WTC11 (cell line): ENCODE measurements at regions not wholly inside any gene's neighbourhood (a gene's known extent, or its start where the extent isn't known, plus 50 kb on each side); places are given as distances from the start of the nearest gene placed in this dataset.

Experiments used
- ATAC-seq: fragments of 200-7000 bp; cut with Tn5 transposase; 2 replicates; pipeline ENCODE4 v1.10.0; 2021; ENCODE audit warnings: mild to moderate bottlenecking, moderate library complexity
- CTCF ChIA-PET: fragments of 300-600 bp; sonication (Branson Sonifier 250); formaldehyde crosslinking; loops from one replicate; lab custom pipeline; 2021; ENCODE audit warnings: antibody characterized with exemption; lab: Charles Lee
- POLR2A ChIA-PET: fragments of 350-600 bp; sonication (Branson Sonifier 250); formaldehyde crosslinking; loops from one replicate; lab custom pipeline; 2021; ENCODE audit warnings: antibody characterized with exemption; lab: Charles Lee
- DNase-seq: peaks from one replicate; pipeline ENCODE4 v3.0.0; 2021; ENCODE audit warnings: low spot score
- H3K27ac Mint-ChIP-seq: 2 replicates; pipeline ENCODE4 v1.8.0; 2021; ENCODE audit warnings: mixed read lengths
- H3K27me3 Mint-ChIP-seq: 2 replicates; pipeline ENCODE4 v1.8.0; 2021; ENCODE audit warnings: low read depth, mild to moderate bottlenecking, moderate library complexity, mixed read lengths
- H3K36me3 Mint-ChIP-seq: 2 replicates; pipeline ENCODE4 v1.8.0; 2021; ENCODE audit warnings: mixed read lengths
- H3K4me1 Mint-ChIP-seq: 2 replicates; pipeline ENCODE4 v1.8.0; 2022; ENCODE audit warnings: mixed read lengths
- H3K4me3 Mint-ChIP-seq: 2 replicates; pipeline ENCODE4 v1.8.0; 2021; ENCODE audit warnings: mild to moderate bottlenecking, moderate library complexity, mixed read lengths
- H3K9me3 Mint-ChIP-seq: 2 replicates; pipeline ENCODE4 v1.8.0; 2021; ENCODE audit warnings: mixed read lengths
- CREM ChIP-seq: sonication (generic); formaldehyde crosslinking; IDR thresholded peaks from 2 replicates; pipeline ENCODE4 v1.8.1; 2022; ENCODE audit warnings: mild to moderate bottlenecking, missing genetic modification reagents, moderate library complexity
- FOXK1 ChIP-seq: sonication (generic); formaldehyde crosslinking; IDR thresholded peaks from 2 replicates; pipeline ENCODE4 v1.8.0; 2022; ENCODE audit warnings: mild to moderate bottlenecking, moderate library complexity, missing genetic modification reagents
- GRHL2 ChIP-seq: fragments of 250-450 bp; sonication (Bioruptor Pico); IDR thresholded peaks from 2 replicates; pipeline ENCODE4 v1.8.0; 2022; ENCODE audit warnings: mild to moderate bottlenecking, moderate library complexity; ENCODE audit not compliant: insufficient replicate concordance, severe bottlenecking
- GTF2I ChIP-seq: fragments of 250-450 bp; sonication (Bioruptor Pico); conservative IDR thresholded peaks from 2 replicates; pipeline ENCODE4 v1.4.0; 2021; ENCODE audit warnings: mild to moderate bottlenecking
- NFE2L1 ChIP-seq: sonication (generic); formaldehyde crosslinking; IDR thresholded peaks from 2 replicates; pipeline ENCODE4 v1.8.1; 2023; ENCODE audit warnings: missing genetic modification reagents
- NR1H2 ChIP-seq: sonication (generic); formaldehyde crosslinking; IDR thresholded peaks from 2 replicates; pipeline ENCODE4 v1.9.0; 2021; ENCODE audit warnings: mild to moderate bottlenecking, moderate library complexity, missing genetic modification reagents
- NR3C1 ChIP-seq: sonication (generic); formaldehyde crosslinking; conservative IDR thresholded peaks from 2 replicates; pipeline ENCODE4 v1.8.1; 2023; ENCODE audit warnings: low read depth, mild to moderate bottlenecking, missing genetic modification reagents
- OVOL2 ChIP-seq: fragments of 250-450 bp; sonication (Bioruptor Pico); IDR thresholded peaks from 2 replicates; pipeline ENCODE4 v1.9.0; 2021; ENCODE audit warnings: mild to moderate bottlenecking, borderline replicate concordance
- PRRX2 ChIP-seq: fragments of 250-450 bp; sonication (Bioruptor Pico); IDR thresholded peaks from 2 replicates; pipeline ENCODE4 v1.8.0; 2021; ENCODE audit warnings: mild to moderate bottlenecking
- ZNF263 ChIP-seq: sonication (generic); formaldehyde crosslinking; IDR thresholded peaks from 2 replicates; pipeline ENCODE4 v1.8.1; 2022; ENCODE audit warnings: low read depth, mild to moderate bottlenecking, moderate library complexity, missing genetic modification reagents
- ZNF416 ChIP-seq: fragments of 250-450 bp; sonication (Bioruptor Pico); IDR thresholded peaks from 2 replicates; pipeline ENCODE4 v1.9.0; 2021; ENCODE audit warnings: mild to moderate bottlenecking, inconsistent platforms
- ZNF423 ChIP-seq: fragments of 250-450 bp; sonication (Bioruptor Pico); IDR thresholded peaks from 2 replicates; pipeline ENCODE4 v2.1.2; 2022; ENCODE audit warnings: mild to moderate bottlenecking, moderate library complexity
- ZNF671 ChIP-seq: fragments of 250-450 bp; sonication (Bioruptor Pico); IDR thresholded peaks from 2 replicates; pipeline ENCODE4 v1.8.0; 2021; ENCODE audit warnings: mild to moderate bottlenecking
- TF ChIP-seq, protein P1 (sequence below): fragments of 250-450 bp; sonication (Bioruptor Pico); IDR thresholded peaks from 2 replicates; pipeline ENCODE4 v2.1.2; 2022; ENCODE audit warnings: mild to moderate bottlenecking, moderate library complexity
- TF ChIP-seq, protein P2 (sequence below): sonication (generic); formaldehyde crosslinking; IDR thresholded peaks from 2 replicates; pipeline ENCODE4 v1.8.1; 2022; ENCODE audit warnings: mild to moderate bottlenecking, moderate library complexity, missing genetic modification reagents
- TF ChIP-seq, protein P3 (sequence below): fragments of 200-600 bp; IDR thresholded peaks from 2 replicates; pipeline ENCODE4 v1.8.0; 2022; ENCODE audit warnings: antibody characterized with exemption
- TF ChIP-seq, protein P4 (sequence below): sonication (generic); formaldehyde crosslinking; IDR thresholded peaks from 2 replicates; pipeline ENCODE4 v1.8.1; 2023; ENCODE audit warnings: mild to moderate bottlenecking, missing genetic modification reagents
- TF ChIP-seq, protein P5 (sequence below): sonication (generic); formaldehyde crosslinking; IDR thresholded peaks from 2 replicates; pipeline ENCODE4 v1.8.1; 2023; ENCODE audit warnings: mild to moderate bottlenecking, missing genetic modification reagents
- TF ChIP-seq, protein P6 (sequence below): sonication (generic); formaldehyde crosslinking; IDR thresholded peaks from 2 replicates; pipeline ENCODE4 v1.8.1; 2023; ENCODE audit warnings: mild to moderate bottlenecking, missing genetic modification reagents, moderate library complexity
- TF ChIP-seq, protein P7 (sequence below): fragments of 250-450 bp; sonication (Bioruptor Pico); IDR thresholded peaks from 2 replicates; pipeline ENCODE4 v1.8.0; 2021; ENCODE audit warnings: mild to moderate bottlenecking
- TF ChIP-seq, protein P8 (sequence below): sonication (generic); formaldehyde crosslinking; conservative IDR thresholded peaks from 2 replicates; pipeline ENCODE4 v1.8.1; 2022; ENCODE audit warnings: mild to moderate bottlenecking, missing genetic modification reagents
- TF ChIP-seq, protein P9 (sequence below): sonication (generic); formaldehyde crosslinking; IDR thresholded peaks from 2 replicates; pipeline ENCODE4 v1.8.0; 2023; ENCODE audit warnings: mild to moderate bottlenecking, missing genetic modification reagents

DNA sequence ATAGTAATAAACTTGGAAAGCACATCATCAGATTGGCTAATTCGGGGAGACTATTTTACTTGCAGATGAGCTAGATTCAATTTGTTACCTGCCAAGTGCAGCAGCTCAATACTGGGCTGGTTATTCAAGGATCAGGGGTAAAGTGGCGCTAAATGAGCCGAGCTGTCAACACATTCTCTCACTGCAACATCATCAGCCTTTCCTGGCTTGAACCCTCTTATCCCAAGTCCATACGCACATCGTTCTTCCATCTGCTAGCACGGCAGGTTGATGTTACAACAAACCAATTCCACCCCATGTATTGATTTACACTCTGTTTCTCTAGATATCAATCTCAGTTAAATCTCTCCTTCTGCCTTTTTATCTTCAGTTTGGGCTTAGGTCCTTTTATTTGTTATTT, 2101.5 kb upstream of the AGA start:
- no peak for DNase-seq
- ChIA-PET POLR2A (interaction anchor here (1.1 kb wide), 1 partner anchor 275 kb away, joined by 3 read pairs; no protein-coding TSS in a partner anchor), CTCF (no interaction called here)
- Mint-ChIP-seq H3K36me3 (no peaks in the 10 kb centered on the region), H3K9me3 (peaks cover 9% of the 10 kb centered on the region), H3K4me3 (no peak overlapping the region), H3K27me3 (no peaks in the 10 kb centered on the region), H3K4me1 (no peaks in the 10 kb centered on the region), H3K27ac (no peak overlapping the region)
- no peak for ATAC-seq
- TF ChIP-seq, protein P1, sequence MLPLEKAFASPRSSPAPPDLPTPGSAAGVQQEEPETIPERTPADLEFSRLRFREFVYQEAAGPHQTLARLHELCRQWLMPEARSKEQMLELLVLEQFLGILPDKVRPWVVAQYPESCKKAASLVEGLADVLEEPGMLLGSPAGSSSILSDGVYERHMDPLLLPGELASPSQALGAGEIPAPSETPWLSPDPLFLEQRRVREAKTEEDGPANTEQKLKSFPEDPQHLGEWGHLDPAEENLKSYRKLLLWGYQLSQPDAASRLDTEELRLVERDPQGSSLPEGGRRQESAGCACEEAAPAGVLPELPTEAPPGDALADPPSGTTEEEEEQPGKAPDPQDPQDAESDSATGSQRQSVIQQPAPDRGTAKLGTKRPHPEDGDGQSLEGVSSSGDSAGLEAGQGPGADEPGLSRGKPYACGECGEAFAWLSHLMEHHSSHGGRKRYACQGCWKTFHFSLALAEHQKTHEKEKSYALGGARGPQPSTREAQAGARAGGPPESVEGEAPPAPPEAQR (CRISPR knock-in tag), result no peak
- no peak for TF ChIP-seq NFE2L1
- TF ChIP-seq ZNF671 (CRISPR knock-in tag), result no peak
- TF ChIP-seq OVOL2 (CRISPR knock-in tag), result no peak
- TF ChIP-seq, protein P2, sequence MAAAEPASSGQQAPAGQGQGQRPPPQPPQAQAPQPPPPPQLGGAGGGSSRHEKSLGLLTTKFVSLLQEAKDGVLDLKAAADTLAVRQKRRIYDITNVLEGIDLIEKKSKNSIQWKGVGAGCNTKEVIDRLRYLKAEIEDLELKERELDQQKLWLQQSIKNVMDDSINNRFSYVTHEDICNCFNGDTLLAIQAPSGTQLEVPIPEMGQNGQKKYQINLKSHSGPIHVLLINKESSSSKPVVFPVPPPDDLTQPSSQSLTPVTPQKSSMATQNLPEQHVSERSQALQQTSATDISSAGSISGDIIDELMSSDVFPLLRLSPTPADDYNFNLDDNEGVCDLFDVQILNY (CRISPR knock-in tag), result no peak
- no peak for TF ChIP-seq GTF2I (CRISPR knock-in tag)
- TF ChIP-seq, all 79 proteins: peak for 0

DNA sequence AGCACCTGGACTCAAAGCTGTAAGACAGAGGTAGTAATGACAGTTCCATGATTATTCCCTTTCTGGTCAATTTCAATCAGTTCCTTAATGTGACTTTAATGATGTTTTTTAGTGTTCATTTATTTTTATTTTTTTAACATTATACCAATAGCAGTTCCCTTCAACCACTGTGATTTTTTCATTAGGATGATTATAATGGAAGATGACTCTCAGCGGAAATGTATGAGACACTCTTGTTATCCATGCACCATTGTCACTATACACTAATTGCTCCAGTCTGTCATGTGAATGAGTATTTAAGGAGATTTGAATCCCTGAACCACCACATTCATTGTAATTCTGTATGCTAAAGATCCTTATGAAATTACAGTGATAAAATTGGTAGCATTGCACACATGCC, 2102.3 kb upstream of the AGA start:
- Mint-ChIP-seq H3K36me3 (no peaks in the 10 kb centered on the region), H3K4me3 (no peak overlapping the region), H3K4me1 (no peaks in the 10 kb centered on the region), H3K27ac (no peak overlapping the region), H3K9me3 (peaks cover 14% of the 10 kb centered on the region), H3K27me3 (no peaks in the 10 kb centered on the region)
- POLR2A ChIA-PET, result interaction anchor here (1.1 kb wide), 1 partner anchor 276 kb away, joined by 3 read pairs; no protein-coding TSS in a partner anchor
- CTCF ChIA-PET, result no interaction called here
- no peak for DNase-seq
- ATAC-seq, result no peak
- TF ChIP-seq GRHL2, result no peak
- no peak for TF ChIP-seq NR1H2
- TF ChIP-seq, protein P3, sequence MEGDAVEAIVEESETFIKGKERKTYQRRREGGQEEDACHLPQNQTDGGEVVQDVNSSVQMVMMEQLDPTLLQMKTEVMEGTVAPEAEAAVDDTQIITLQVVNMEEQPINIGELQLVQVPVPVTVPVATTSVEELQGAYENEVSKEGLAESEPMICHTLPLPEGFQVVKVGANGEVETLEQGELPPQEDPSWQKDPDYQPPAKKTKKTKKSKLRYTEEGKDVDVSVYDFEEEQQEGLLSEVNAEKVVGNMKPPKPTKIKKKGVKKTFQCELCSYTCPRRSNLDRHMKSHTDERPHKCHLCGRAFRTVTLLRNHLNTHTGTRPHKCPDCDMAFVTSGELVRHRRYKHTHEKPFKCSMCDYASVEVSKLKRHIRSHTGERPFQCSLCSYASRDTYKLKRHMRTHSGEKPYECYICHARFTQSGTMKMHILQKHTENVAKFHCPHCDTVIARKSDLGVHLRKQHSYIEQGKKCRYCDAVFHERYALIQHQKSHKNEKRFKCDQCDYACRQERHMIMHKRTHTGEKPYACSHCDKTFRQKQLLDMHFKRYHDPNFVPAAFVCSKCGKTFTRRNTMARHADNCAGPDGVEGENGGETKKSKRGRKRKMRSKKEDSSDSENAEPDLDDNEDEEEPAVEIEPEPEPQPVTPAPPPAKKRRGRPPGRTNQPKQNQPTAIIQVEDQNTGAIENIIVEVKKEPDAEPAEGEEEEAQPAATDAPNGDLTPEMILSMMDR, result no peak
- TF ChIP-seq, protein P4, sequence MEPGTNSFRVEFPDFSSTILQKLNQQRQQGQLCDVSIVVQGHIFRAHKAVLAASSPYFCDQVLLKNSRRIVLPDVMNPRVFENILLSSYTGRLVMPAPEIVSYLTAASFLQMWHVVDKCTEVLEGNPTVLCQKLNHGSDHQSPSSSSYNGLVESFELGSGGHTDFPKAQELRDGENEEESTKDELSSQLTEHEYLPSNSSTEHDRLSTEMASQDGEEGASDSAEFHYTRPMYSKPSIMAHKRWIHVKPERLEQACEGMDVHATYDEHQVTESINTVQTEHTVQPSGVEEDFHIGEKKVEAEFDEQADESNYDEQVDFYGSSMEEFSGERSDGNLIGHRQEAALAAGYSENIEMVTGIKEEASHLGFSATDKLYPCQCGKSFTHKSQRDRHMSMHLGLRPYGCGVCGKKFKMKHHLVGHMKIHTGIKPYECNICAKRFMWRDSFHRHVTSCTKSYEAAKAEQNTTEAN (CRISPR knock-in tag), result no peak
- TF ChIP-seq, protein P5, sequence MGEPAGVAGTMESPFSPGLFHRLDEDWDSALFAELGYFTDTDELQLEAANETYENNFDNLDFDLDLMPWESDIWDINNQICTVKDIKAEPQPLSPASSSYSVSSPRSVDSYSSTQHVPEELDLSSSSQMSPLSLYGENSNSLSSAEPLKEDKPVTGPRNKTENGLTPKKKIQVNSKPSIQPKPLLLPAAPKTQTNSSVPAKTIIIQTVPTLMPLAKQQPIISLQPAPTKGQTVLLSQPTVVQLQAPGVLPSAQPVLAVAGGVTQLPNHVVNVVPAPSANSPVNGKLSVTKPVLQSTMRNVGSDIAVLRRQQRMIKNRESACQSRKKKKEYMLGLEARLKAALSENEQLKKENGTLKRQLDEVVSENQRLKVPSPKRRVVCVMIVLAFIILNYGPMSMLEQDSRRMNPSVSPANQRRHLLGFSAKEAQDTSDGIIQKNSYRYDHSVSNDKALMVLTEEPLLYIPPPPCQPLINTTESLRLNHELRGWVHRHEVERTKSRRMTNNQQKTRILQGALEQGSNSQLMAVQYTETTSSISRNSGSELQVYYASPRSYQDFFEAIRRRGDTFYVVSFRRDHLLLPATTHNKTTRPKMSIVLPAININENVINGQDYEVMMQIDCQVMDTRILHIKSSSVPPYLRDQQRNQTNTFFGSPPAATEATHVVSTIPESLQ, result no peak
- no peak for TF ChIP-seq OVOL2 (CRISPR knock-in tag)
- TF ChIP-seq CREM (CRISPR knock-in tag), result no peak
- TF ChIP-seq NR3C1, result no peak
- TF ChIP-seq, protein P6, sequence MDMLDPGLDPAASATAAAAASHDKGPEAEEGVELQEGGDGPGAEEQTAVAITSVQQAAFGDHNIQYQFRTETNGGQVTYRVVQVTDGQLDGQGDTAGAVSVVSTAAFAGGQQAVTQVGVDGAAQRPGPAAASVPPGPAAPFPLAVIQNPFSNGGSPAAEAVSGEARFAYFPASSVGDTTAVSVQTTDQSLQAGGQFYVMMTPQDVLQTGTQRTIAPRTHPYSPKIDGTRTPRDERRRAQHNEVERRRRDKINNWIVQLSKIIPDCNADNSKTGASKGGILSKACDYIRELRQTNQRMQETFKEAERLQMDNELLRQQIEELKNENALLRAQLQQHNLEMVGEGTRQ (CRISPR knock-in tag), result no peak
- TF ChIP-seq PRRX2 (CRISPR knock-in tag), result no peak
- TF ChIP-seq FOXK1 (CRISPR knock-in tag), result no peak
- TF ChIP-seq, protein P7, sequence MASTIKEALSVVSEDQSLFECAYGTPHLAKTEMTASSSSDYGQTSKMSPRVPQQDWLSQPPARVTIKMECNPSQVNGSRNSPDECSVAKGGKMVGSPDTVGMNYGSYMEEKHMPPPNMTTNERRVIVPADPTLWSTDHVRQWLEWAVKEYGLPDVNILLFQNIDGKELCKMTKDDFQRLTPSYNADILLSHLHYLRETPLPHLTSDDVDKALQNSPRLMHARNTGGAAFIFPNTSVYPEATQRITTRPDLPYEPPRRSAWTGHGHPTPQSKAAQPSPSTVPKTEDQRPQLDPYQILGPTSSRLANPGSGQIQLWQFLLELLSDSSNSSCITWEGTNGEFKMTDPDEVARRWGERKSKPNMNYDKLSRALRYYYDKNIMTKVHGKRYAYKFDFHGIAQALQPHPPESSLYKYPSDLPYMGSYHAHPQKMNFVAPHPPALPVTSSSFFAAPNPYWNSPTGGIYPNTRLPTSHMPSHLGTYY, result no peak
- TF ChIP-seq, protein P8, sequence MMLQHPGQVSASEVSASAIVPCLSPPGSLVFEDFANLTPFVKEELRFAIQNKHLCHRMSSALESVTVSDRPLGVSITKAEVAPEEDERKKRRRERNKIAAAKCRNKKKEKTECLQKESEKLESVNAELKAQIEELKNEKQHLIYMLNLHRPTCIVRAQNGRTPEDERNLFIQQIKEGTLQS, result no peak
- TF ChIP-seq, protein P9, sequence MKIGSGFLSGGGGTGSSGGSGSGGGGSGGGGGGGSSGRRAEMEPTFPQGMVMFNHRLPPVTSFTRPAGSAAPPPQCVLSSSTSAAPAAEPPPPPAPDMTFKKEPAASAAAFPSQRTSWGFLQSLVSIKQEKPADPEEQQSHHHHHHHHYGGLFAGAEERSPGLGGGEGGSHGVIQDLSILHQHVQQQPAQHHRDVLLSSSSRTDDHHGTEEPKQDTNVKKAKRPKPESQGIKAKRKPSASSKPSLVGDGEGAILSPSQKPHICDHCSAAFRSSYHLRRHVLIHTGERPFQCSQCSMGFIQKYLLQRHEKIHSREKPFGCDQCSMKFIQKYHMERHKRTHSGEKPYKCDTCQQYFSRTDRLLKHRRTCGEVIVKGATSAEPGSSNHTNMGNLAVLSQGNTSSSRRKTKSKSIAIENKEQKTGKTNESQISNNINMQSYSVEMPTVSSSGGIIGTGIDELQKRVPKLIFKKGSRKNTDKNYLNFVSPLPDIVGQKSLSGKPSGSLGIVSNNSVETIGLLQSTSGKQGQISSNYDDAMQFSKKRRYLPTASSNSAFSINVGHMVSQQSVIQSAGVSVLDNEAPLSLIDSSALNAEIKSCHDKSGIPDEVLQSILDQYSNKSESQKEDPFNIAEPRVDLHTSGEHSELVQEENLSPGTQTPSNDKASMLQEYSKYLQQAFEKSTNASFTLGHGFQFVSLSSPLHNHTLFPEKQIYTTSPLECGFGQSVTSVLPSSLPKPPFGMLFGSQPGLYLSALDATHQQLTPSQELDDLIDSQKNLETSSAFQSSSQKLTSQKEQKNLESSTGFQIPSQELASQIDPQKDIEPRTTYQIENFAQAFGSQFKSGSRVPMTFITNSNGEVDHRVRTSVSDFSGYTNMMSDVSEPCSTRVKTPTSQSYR, result no peak
- TF ChIP-seq ZNF423 (CRISPR knock-in tag), result no peak
- no peak for TF ChIP-seq ZNF416 (CRISPR knock-in tag)
- no peak for TF ChIP-seq ZNF263 (CRISPR knock-in tag)
